ENCODE measurements at regions not wholly inside any gene's neighbourhood (a gene's known extent, or its start where the extent isn't known, plus 50 kb on each side); places are given as distances from the start of the nearest gene placed in this dataset.

- DNase-seq (ENCODE audit: low read depth, low spot score) = no peak
Observed at GRCh38 chr1:60141276-60141675, 67.7 kb upstream of the C1orf87 start.

- DNase-seq (ENCODE audit: low read depth, low spot score) = no peak
Observed at GRCh38 chr1:60137406-60137805, 63.8 kb upstream of the C1orf87 start.

- DNase-seq (ENCODE audit: low read depth, low spot score) = no peak
Observed at GRCh38 chr1:60136395-60136794, 62.8 kb upstream of the C1orf87 start.

- no peak for DNase-seq (ENCODE audit: low read depth, low spot score)
Observed at GRCh38 chr1:60134716-60135115, 61.1 kb upstream of the C1orf87 start.

GRCh38 chr1:60133848-60134247, 60.3 kb upstream of the C1orf87 start:
- DNase-seq (ENCODE audit: low read depth, low spot score) = no peak

- DNase-seq (ENCODE audit: low read depth, low spot score) = no peak
Observed at GRCh38 chr1:60133000-60133673, 59.6 kb upstream of the C1orf87 start.

- DNase-seq (ENCODE audit: low read depth, low spot score) = no peak
Observed at GRCh38 chr1:60132108-60132507, 58.5 kb upstream of the C1orf87 start.

- DNase-seq (ENCODE audit: low read depth, low spot score) = no peak
Observed at GRCh38 chr1:60130703-60131102, 57.1 kb upstream of the C1orf87 start.

- no peak for DNase-seq (ENCODE audit: low read depth, low spot score)
Observed at GRCh38 chr1:60129911-60130310, 56.3 kb upstream of the C1orf87 start.

- DNase-seq (ENCODE audit: low read depth, low spot score) = no peak
Observed at GRCh38 chr1:60126723-60127122, 53.2 kb upstream of the C1orf87 start.

Data from brain pericyte (primary cell).